ENCODE measurements at regions not wholly inside any gene's neighbourhood (a gene's known extent, or its start where the extent isn't known, plus 50 kb on each side); places are given as distances from the start of the nearest gene placed in this dataset.

- DNase-seq (ENCODE audit: low read depth), result no peak
- H3K27ac Mint-ChIP-seq (ENCODE audit: unreplicated experiment), result no peak overlapping the region
- no peaks in the 10 kb centered on the region for H3K36me3 ChIP-seq (ENCODE audit: insufficient read depth, low read length)
- H3K4me3 ChIP-seq (ENCODE audit: insufficient read depth, low read depth, low read length), result no peak overlapping the region
- H3K36me3 Mint-ChIP-seq (ENCODE audit: low read depth, unreplicated experiment), result no peaks in the 10 kb centered on the region
- H2AFZ ChIP-seq (ENCODE audit: low read depth, low read length), result no peak overlapping the region
- no peaks in the 10 kb centered on the region for H4K20me1 ChIP-seq (ENCODE audit: insufficient read depth, low read length)
- FAIRE-seq, result no peak
- H3K27me3 Mint-ChIP-seq (ENCODE audit: low read depth, unreplicated experiment), result no peaks in the 10 kb centered on the region
- H3K4me3 Mint-ChIP-seq (ENCODE audit: unreplicated experiment), result no peak overlapping the region
- no peak overlapping the region for H3K9ac ChIP-seq (ENCODE audit: low read length)
- TF ChIP-seq CTCF (IDR thresholded peaks at IDR 0.05; ENCODE audit: insufficient read depth, low read depth, low read length), result no peak
- no peak for TF ChIP-seq EZH2 (IDR thresholded peaks at IDR 0.05; ENCODE audit: insufficient read depth, low read length)
- H3K79me2 ChIP-seq (ENCODE audit: insufficient read depth, low read length), result no peaks in the 10 kb centered on the region
- H3K4me2 ChIP-seq (ENCODE audit: low read length), result no peak overlapping the region
- peaks cover 11% of the 10 kb centered on the region for H3K4me1 ChIP-seq (ENCODE audit: insufficient read depth, low read length)
- H3K9me3 ChIP-seq (ENCODE audit: insufficient read depth, low read depth, low read length), result no peaks in the 10 kb centered on the region
- no peaks in the 10 kb centered on the region for H3K9me3 Mint-ChIP-seq (ENCODE audit: unreplicated experiment)
- no peaks in the 10 kb centered on the region for H3K27me3 ChIP-seq (ENCODE audit: insufficient read depth, low read length)
- H3K27ac ChIP-seq (ENCODE audit: low read depth, low read length), result no peak overlapping the region
- peaks cover 2% of the 10 kb centered on the region for H3K4me1 Mint-ChIP-seq (ENCODE audit: low read depth, unreplicated experiment)
Observed at GRCh38 chr5:160484678-160485077, 63.0 kb downstream of the PTTG1 start.

GRCh38 chr5:160485364-160485969, 63.8 kb downstream of the PTTG1 start:
- Histone ChIP-seq H3K4me2 (ENCODE audit: low read length) (no peak overlapping the region), H2AFZ (ENCODE audit: low read depth, low read length) (no peak overlapping the region), H3K27ac (ENCODE audit: low read depth, low read length) (no peak overlapping the region), H3K79me2 (ENCODE audit: insufficient read depth, low read length) (no peaks in the 10 kb centered on the region), H3K36me3 (ENCODE audit: insufficient read depth, low read length) (no peaks in the 10 kb centered on the region), H4K20me1 (ENCODE audit: insufficient read depth, low read length) (no peaks in the 10 kb centered on the region), H3K4me1 (ENCODE audit: insufficient read depth, low read length) (peaks cover 3% of the 10 kb centered on the region), H3K9me3 (ENCODE audit: insufficient read depth, low read depth, low read length) (no peaks in the 10 kb centered on the region), H3K27me3 (ENCODE audit: insufficient read depth, low read length) (no peaks in the 10 kb centered on the region), H3K9ac (ENCODE audit: low read length) (no peak overlapping the region), H3K4me3 (ENCODE audit: insufficient read depth, low read depth, low read length) (no peak overlapping the region)
- no peak for DNase-seq (ENCODE audit: low read depth)
- no peak overlapping the region for H3K4me3 Mint-ChIP-seq (ENCODE audit: unreplicated experiment)
- no peak overlapping the region for H3K27ac Mint-ChIP-seq (ENCODE audit: unreplicated experiment)
- TF ChIP-seq CTCF (IDR thresholded peaks at IDR 0.05; ENCODE audit: insufficient read depth, low read depth, low read length), result no peak
- no peak for FAIRE-seq
- peaks cover 2% of the 10 kb centered on the region for H3K4me1 Mint-ChIP-seq (ENCODE audit: low read depth, unreplicated experiment)
- H3K9me3 Mint-ChIP-seq (ENCODE audit: unreplicated experiment), result no peaks in the 10 kb centered on the region
- no peaks in the 10 kb centered on the region for H3K27me3 Mint-ChIP-seq (ENCODE audit: low read depth, unreplicated experiment)
- no peaks in the 10 kb centered on the region for H3K36me3 Mint-ChIP-seq (ENCODE audit: low read depth, unreplicated experiment)

GRCh38 chr5:160486573-160486972, 64.9 kb downstream of the PTTG1 start:
- H3K27ac Mint-ChIP-seq (ENCODE audit: unreplicated experiment), result no peak overlapping the region

More at GRCh38 chr5:160486573-160486972, 64.9 kb downstream of the PTTG1 start:
- Histone ChIP-seq H3K79me2 (ENCODE audit: insufficient read depth, low read length) (no peaks in the 10 kb centered on the region), H3K4me1 (ENCODE audit: insufficient read depth, low read length) (no peaks in the 10 kb centered on the region), H3K9me3 (ENCODE audit: insufficient read depth, low read depth, low read length) (no peaks in the 10 kb centered on the region), H3K36me3 (ENCODE audit: insufficient read depth, low read length) (no peaks in the 10 kb centered on the region), H3K4me3 (ENCODE audit: insufficient read depth, low read depth, low read length) (no peak overlapping the region), H3K9ac (ENCODE audit: low read length) (no peak overlapping the region), H3K4me2 (ENCODE audit: low read length) (no peak overlapping the region), H3K27ac (ENCODE audit: low read depth, low read length) (no peak overlapping the region), H3K27me3 (ENCODE audit: insufficient read depth, low read length) (no peaks in the 10 kb centered on the region), H2AFZ (ENCODE audit: low read depth, low read length) (no peak overlapping the region), H4K20me1 (ENCODE audit: insufficient read depth, low read length) (no peaks in the 10 kb centered on the region)
- H3K4me3 Mint-ChIP-seq (ENCODE audit: unreplicated experiment), result no peak overlapping the region
- no peak for DNase-seq (ENCODE audit: low read depth)
- peaks cover 2% of the 10 kb centered on the region for H3K4me1 Mint-ChIP-seq (ENCODE audit: low read depth, unreplicated experiment)
- TF ChIP-seq CTCF (IDR thresholded peaks at IDR 0.05; ENCODE audit: insufficient read depth, low read depth, low read length) (no peak), EZH2 (IDR thresholded peaks at IDR 0.05; ENCODE audit: insufficient read depth, low read length) (no peak)
- H3K27me3 Mint-ChIP-seq (ENCODE audit: low read depth, unreplicated experiment), result no peaks in the 10 kb centered on the region
- no peaks in the 10 kb centered on the region for H3K9me3 Mint-ChIP-seq (ENCODE audit: unreplicated experiment)
- no peaks in the 10 kb centered on the region for H3K36me3 Mint-ChIP-seq (ENCODE audit: low read depth, unreplicated experiment)
- no peak for FAIRE-seq

Measured in astrocyte (in vitro differentiated cells and primary cell).